Transverse colon (tissue), 4 donors: ENCODE measurements at regions not wholly inside any gene's neighbourhood (a gene's known extent, or its start where the extent isn't known, plus 50 kb on each side); places are given as distances from the start of the nearest gene placed in this dataset.

ENCODE experiments used
- DNase-seq: peaks from one replicate; pipeline ENCODE4 v3.0.0-alpha.2; 2019
- H3K27ac ChIP-seq, 4 donors: fragments of 200-600 bp; sonication (generic); 2 replicates each; pipeline ENCODE4 v1.5.1; 2016 to 2018; ENCODE audit warnings: inconsistent platforms in 4 of 4
- H3K27me3 ChIP-seq: fragments of 200-600 bp; sonication (generic); 2 replicates; pipeline ENCODE4 v1.5.1; 2017; ENCODE audit warnings: inconsistent platforms
- H3K36me3 ChIP-seq, 4 donors: fragments of 200-600 bp; sonication (generic); 2 replicates each; pipeline ENCODE4 v1.5.1; 2017 to 2019; ENCODE audit warnings: inconsistent platforms in 4 of 4
- H3K4me1 ChIP-seq, 4 donors: fragments of 200-600 bp; sonication (generic); 2 replicates each; pipeline ENCODE4 v1.5.1; 2017 to 2020; ENCODE audit warnings: inconsistent platforms in 4 of 4
- H3K4me3 ChIP-seq, 4 donors: fragments of 200-600 bp; sonication (generic); 1 replicate in 1 of 4; 2 replicates in 3 of 4; pipeline versions ENCODE4 v1.5.1 to v1.6.1; 2017 to 2019; ENCODE audit warnings: inconsistent platforms in 4 of 4
- H3K9me3 ChIP-seq, 2 donors: fragments of 200-600 bp; sonication (generic); 2 replicates each; pipeline ENCODE4 v1.5.1; 2017 to 2019; ENCODE audit warnings: inconsistent platforms in 2 of 2
- EP300 ChIP-seq: sonication (generic); formaldehyde crosslinking; IDR thresholded peaks from one replicate; pipeline ENCODE4 v1.6.1; 2017; ENCODE audit warnings: antibody characterized with exemption, low read depth
- POLR2A ChIP-seq: fragments of 450-650 bp; IDR thresholded peaks from one replicate; pipeline ENCODE4 v1.6.1; 2016; ENCODE audit warnings: antibody characterized with exemption, mild to moderate bottlenecking, moderate library complexity
- POLR2AphosphoS5 ChIP-seq, 3 donors: sonication (generic); formaldehyde crosslinking; IDR thresholded peaks; one replicate each; pipeline ENCODE4 v1.6.1; 2016; ENCODE audit warnings: antibody characterized with exemption in 3 of 3
- WGBS, 2 donors: methylation state at CpG; one replicate each; pipeline ENCODE4 v1.1.5; 2018; ENCODE audit warnings: low coverage in 1 of 2; 5-methylcytosine and 5-hydroxymethylcytosine counted together
- in situ Hi-C, 4 donors: fragments of 200-750 bp; cut with MboI; loops; one replicate each; pipeline versions ENCODE4 v1.15.0 to v1.15.1; 2017; ENCODE audit warnings: low sequenced_read_pairs in 3 of 4, low pct_ligation_motif_present in 1 of 4, low pct_unique_long_range_greater_than_20kb in 1 of 4
- intact Hi-C: fragments of 100-400 bp; cut with DNase I; formaldehyde crosslinking; loops from one replicate; pipeline ENCODE4 v1.15.1; 2023; ENCODE audit warnings: low total_unique reads
- TF ChIP-seq, protein P1 (sequence below), 5 experiments: fragments of 200-600 bp in 3 of 5; fragments of 450-650 bp in 2 of 5; sonication (generic) in 3 of 5; IDR thresholded peaks; 1 replicate in 2 of 5; 2 replicates in 3 of 5; pipeline ENCODE4 v1.5.1; 2016 to 2017; ENCODE audit warnings: antibody characterized with exemption in 5 of 5, inconsistent platforms in 3 of 5, mild to moderate bottlenecking in 2 of 5, moderate library complexity in 1 of 5

DNA sequence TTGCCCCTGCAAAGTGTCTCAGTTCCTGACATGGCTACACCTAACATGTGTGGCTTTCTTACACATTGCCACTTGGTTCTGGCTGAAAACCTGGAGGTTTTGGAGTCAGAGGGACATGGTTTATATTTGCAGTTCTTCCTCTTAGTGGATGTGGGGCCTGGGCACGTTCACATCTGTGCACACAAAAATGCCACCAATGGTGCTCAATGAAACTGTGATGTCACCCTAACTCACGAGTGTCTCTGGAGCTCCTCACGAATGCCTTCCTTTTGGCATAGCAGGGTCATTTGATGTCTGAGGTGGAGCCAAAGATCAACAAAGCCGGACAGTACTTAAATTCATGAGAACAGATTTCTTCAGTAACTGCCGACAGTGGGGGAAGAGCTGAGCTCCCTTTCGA is 231.7 kb upstream of the HS6ST1 start:
- in situ Hi-C loops (no loop called here), intact Hi-C loops (no loop called here)
- Histone ChIP-seq H3K4me1 (no peaks in the 10 kb centered on the region), H3K9me3 (no peaks in the 10 kb centered on the region), H3K36me3 (no peaks in the 10 kb centered on the region), H3K4me3 (no peak overlapping the region), H3K27me3 (no peaks in the 10 kb centered on the region), H3K27ac (no peak overlapping the region)
- DNase-seq, result no peak
- TF ChIP-seq POLR2A (no peak), POLR2AphosphoS5 (IDR thresholded peaks at IDR 0.05) (no peak), EP300 (no peak)
- TF ChIP-seq, protein P1, sequence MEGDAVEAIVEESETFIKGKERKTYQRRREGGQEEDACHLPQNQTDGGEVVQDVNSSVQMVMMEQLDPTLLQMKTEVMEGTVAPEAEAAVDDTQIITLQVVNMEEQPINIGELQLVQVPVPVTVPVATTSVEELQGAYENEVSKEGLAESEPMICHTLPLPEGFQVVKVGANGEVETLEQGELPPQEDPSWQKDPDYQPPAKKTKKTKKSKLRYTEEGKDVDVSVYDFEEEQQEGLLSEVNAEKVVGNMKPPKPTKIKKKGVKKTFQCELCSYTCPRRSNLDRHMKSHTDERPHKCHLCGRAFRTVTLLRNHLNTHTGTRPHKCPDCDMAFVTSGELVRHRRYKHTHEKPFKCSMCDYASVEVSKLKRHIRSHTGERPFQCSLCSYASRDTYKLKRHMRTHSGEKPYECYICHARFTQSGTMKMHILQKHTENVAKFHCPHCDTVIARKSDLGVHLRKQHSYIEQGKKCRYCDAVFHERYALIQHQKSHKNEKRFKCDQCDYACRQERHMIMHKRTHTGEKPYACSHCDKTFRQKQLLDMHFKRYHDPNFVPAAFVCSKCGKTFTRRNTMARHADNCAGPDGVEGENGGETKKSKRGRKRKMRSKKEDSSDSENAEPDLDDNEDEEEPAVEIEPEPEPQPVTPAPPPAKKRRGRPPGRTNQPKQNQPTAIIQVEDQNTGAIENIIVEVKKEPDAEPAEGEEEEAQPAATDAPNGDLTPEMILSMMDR (IDR thresholded peaks at IDR 0.05), result no peak
- 67% methylated on average over 6 of the region's 6 CpGs; no CpG with 5 or more reads in 1 of the 2 donors for WGBS, 2 donors

DNA sequence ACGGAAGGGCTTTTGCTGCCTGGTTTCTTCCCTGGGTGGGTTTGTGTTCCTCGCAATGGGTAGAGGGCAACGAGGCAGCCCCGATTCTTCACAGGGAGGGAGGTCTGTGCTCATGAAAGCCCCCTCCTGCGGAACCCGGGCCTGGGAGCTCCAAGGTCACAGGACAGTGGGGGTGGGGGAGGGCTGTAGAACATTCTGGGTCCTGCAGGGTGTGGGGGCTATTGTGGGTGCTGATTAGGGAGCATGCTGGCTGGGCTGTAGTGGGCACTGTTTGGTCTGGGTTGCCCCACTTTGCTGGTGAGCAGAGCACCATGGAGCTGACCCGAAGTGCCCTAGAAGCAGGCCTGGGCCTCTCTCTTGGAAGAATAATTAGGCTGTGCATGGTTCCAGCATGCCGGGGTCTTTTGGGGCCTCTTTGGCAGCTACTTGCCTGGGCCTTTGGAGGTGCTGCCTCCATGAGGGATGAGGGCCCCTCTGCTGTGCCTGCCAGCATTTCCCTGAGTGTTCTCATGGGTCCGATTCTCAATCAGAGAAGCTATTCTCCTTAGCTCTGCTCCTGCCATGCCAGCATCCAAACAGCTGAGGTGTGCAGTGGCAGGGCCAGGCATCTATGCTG is 232.2 kb upstream of the HS6ST1 start:
- H3K9me3 ChIP-seq, result no peaks in the 10 kb centered on the region
- no peaks in the 10 kb centered on the region for H3K36me3 ChIP-seq
- no peak overlapping the region for H3K27ac ChIP-seq
- H3K4me3 ChIP-seq, result no peak overlapping the region
- 87% methylated on average over 8 of the region's 9 CpGs; no CpG with 5 or more reads in 1 of the 2 donors for WGBS, 2 donors
- DNase-seq, result no peak
- H3K27me3 ChIP-seq, result no peaks in the 10 kb centered on the region
- intact Hi-C loops, result no loop called here
- H3K4me1 ChIP-seq, result no peaks in the 10 kb centered on the region
- in situ Hi-C loops, result no loop called here
- no peak for TF ChIP-seq POLR2A

DNA sequence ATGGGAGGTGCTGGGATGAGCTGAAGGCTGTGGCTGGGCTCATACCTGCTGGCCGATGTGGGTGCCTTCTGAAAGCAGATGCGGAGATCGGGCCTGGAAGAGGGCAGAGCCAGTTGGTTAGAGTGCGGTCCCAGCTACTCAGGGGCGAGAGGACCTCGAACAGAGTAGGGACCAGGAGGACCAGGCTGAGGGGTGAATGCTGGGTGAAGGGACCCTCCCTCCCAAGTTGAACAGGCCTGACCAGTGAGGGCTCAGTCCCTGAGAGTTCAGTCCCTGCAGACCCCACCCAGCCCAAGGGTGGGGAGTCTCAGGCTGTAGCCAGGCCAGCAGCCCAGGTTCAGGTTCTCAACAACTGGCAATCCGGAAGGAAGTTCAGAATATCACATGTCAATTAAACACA is 232.8 kb upstream of the HS6ST1 start:
- Histone ChIP-seq H3K9me3 (no peaks in the 10 kb centered on the region), H3K36me3 (no peaks in the 10 kb centered on the region), H3K27me3 (no peaks in the 10 kb centered on the region), H3K4me3 (no peak overlapping the region), H3K27ac (no peak overlapping the region), H3K4me1 (no peaks in the 10 kb centered on the region)
- in situ Hi-C loops, result no loop called here
- DNase-seq, result no peak
- intact Hi-C loops, result no loop called here
- WGBS, 2 donors, result 93% methylated on average over 7 of the region's 7 CpGs; no CpG with 5 or more reads in 1 of the 2 donors
- TF ChIP-seq, protein P1 (IDR thresholded peaks at IDR 0.05), result no peak
- no peak for TF ChIP-seq EP300
- no peak for TF ChIP-seq POLR2A
- TF ChIP-seq POLR2AphosphoS5 (IDR thresholded peaks at IDR 0.05), result no peak

DNA sequence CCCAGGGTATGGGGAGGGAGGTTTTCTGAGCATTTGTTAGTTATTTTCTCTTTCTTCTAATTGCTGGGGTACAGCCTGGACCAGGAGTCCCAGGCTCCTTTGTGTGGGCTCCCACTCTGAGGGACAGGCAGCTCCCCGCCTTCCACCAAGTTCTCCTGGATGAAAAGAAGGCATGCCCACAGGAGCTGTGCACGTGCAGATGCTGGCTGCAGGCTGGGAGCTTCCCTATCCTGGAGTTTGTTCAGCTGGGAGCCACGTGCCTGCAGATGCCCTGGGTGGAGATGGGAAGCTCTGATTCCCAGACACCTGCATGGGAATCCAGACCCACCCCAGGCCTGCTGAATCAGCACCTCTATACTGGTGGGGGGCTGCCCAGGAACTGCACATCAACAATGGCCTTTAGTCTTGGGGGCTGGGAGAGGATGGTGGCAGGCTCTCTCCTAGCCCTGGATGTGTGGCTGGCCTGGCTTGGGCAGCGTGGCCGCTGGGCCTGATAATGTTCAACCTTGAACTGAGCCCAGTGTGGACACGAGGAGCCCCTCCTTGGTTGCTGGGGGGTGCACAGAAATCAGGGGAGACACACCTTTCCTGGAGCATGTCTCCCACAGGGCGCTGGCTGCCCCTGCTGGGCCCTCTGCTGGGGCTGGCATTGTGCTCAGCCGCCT is 233.6 kb upstream of the HS6ST1 start:
- in situ Hi-C loops, result no loop called here
- Histone ChIP-seq H3K36me3 (no peaks in the 10 kb centered on the region), H3K4me3 (no peak overlapping the region), H3K27me3 (no peaks in the 10 kb centered on the region), H3K27ac (no peak overlapping the region), H3K4me1 (no peaks in the 10 kb centered on the region), H3K9me3 (no peaks in the 10 kb centered on the region)
- DNase-seq, result no peak
- no peak for TF ChIP-seq EP300
- intact Hi-C loops, result no loop called here
- 40 to 71% methylated on average over 1 to 8 of the region's 8 CpGs for WGBS, 2 donors

DNA sequence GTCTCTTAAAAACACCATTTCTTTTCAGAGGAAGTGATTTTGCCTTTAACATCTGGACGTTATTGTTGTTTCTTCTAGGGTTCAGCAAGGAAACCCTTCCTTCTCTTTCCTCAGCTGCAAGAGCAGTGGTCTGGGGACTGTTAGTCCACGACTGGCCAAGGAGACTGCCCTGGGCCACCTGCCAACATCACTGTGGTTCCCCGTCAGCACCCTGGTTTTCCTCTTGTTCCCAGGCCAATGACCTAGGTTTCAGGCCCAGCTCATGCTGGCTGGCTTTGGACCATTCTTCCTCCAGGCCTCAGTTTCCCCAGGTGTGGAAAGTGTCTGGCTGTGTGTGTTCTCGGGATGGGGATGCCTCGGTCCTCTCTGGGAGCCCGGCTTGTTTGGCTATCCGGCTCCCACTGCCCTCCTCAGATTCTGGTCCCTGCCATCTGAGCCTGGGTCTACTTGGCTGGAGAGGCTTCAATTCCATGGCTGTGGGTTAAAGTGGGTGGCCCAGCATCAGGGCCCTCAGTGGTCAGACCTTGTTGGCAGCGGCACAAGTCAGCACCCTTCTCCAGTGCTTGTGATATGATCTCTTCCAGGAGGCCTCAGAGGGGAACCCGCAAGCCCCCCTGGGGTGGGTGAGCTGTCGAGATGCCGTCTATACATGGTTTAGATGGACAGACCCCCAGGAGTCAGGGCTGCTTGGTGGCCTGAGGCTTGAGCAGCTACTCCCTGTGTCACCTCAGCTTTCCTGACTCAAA is 234.3 kb upstream of the HS6ST1 start:
- WGBS, 2 donors, result 77% methylated on average over 11 of the region's 11 CpGs; no CpG with 5 or more reads in 1 of the 2 donors
- Histone ChIP-seq H3K9me3 (no peaks in the 10 kb centered on the region), H3K4me1 (no peaks in the 10 kb centered on the region), H3K36me3 (no peaks in the 10 kb centered on the region), H3K4me3 (no peak overlapping the region), H3K27me3 (no peaks in the 10 kb centered on the region), H3K27ac (no peak overlapping the region)
- intact Hi-C loops (no loop called here), in situ Hi-C loops (no loop called here)
- no peak for DNase-seq
- no peak for TF ChIP-seq POLR2A
- TF ChIP-seq EP300, result no peak
- TF ChIP-seq POLR2AphosphoS5 (IDR thresholded peaks at IDR 0.05), result no peak
- TF ChIP-seq, protein P1 (IDR thresholded peaks at IDR 0.05), result no peak
